ENCODE measurements at regions not wholly inside any gene's neighbourhood (a gene's known extent, or its start where the extent isn't known, plus 50 kb on each side); places are given as distances from the start of the nearest gene placed in this dataset.
A peak's percentile ranks its signal among the peaks of the same experiment; 100 is the strongest.
"Not testable (repeated sequence)": the region's sequence is repeated elsewhere in the genome, so short reads cannot be mapped to it uniquely, and the experiment has no call there.

DNA sequence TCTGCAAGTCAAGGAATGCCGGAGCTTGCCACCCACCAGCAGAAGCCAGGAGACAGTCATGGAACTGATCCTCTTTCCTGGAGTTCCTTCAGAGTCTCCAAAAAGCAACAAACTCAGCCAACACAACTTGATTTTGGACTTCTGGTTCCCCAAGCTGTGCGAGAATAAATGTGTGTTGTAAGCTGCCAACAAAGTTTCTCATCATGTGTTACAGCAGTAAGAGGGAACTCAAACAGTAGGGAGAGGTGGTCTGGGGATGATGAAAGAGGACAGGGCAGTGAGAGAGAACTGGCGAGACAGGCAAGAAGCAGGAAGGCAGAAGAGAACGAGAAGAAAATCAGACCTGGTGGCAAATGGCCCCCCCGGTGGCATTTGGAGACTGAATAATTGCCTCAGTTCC lies 204.9 kb downstream of the MAF start:
- H3K4me3 Mint-ChIP-seq, result no peak overlapping the region
- CTCF ChIA-PET, result no interaction called here
- H3K27ac Mint-ChIP-seq, result no peak overlapping the region
- no peaks in the 10 kb centered on the region for H3K36me3 Mint-ChIP-seq
- no peaks in the 10 kb centered on the region for H3K9me3 Mint-ChIP-seq
- POLR2A ChIA-PET, result no interaction called here
- H3K4me1 Mint-ChIP-seq (ENCODE audit: low read depth), result no peaks in the 10 kb centered on the region
- no peak for DNase-seq
- H3K27me3 Mint-ChIP-seq, result no peaks in the 10 kb centered on the region
- intact Hi-C loops (cut with micrococcal nuclease), result no loop called here

- Mint-ChIP-seq H3K4me3 (no peak overlapping the region), H3K9me3 (no peaks in the 10 kb centered on the region), H3K36me3 (no peaks in the 10 kb centered on the region), H3K27me3 (no peaks in the 10 kb centered on the region), H3K4me1 (ENCODE audit: low read depth) (no peaks in the 10 kb centered on the region), H3K27ac (no peak overlapping the region)
- intact Hi-C loops (cut with micrococcal nuclease), result no loop called here
- DNase-seq, result no peak
- CTCF ChIA-PET, result no interaction called here
- POLR2A ChIA-PET, result no interaction called here
Observed at GRCh38 chr16:79394206-79394605, 206.3 kb downstream of the MAF start.

DNA sequence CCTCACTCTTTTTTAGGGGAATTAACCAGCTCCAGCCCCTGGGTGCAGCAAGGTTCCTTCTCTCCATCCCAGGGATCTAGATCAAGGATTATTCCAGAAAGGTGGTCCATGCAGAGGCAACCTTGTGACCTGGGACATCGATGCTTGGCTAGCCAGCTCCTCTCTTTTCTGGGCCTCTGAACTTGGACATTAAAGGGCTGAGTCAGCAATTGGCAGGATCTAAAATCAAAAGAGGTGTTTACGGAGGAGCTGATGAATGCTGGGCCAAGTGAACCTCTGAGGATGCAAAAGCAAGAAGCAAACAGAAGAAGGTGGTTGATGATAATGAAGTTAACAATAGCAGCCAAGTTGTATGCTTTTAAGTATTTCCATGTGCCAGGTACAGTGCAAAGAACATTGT lies 207.0 kb downstream of the MAF start:
- H3K4me3 Mint-ChIP-seq, result no peak overlapping the region
- no peaks in the 10 kb centered on the region for H3K27me3 Mint-ChIP-seq
- POLR2A ChIA-PET, result no interaction called here
- H3K4me1 Mint-ChIP-seq (ENCODE audit: low read depth), result no peaks in the 10 kb centered on the region
- no peak for DNase-seq
- no peak overlapping the region for H3K27ac Mint-ChIP-seq
- no peaks in the 10 kb centered on the region for H3K36me3 Mint-ChIP-seq
- CTCF ChIA-PET, result interaction anchor here (0.9 kb wide), 1 partner anchor 9 kb away, joined by 3 read pairs; no protein-coding TSS in a partner anchor
- H3K9me3 Mint-ChIP-seq, result no peaks in the 10 kb centered on the region
- intact Hi-C loops (cut with micrococcal nuclease), result no loop called here

DNA sequence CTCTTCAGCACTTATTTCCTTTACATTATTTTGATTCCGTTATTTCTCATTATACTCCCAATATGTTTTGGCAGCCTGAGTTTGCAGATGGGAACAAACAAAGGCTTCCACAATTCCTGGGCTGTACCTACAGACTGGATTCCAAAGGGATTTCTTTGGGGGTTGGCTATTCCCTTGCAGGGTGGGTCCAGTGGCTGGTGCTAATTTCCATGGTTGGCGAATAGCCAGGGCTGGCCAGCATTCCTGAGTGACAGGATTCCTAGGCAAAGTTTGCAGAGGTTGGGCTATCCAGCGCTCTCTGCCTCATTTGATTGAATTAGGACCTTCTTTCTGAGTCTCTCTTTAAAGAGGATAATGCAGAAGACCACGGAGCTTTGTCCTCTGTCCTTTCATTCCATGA lies 207.4 kb downstream of the MAF start:
- DNase-seq, result no peak
- ChIA-PET POLR2A (no interaction called here), CTCF (interaction anchor here (0.9 kb wide), 1 partner anchor 8 kb away, joined by 3 read pairs; no protein-coding TSS in a partner anchor)
- Mint-ChIP-seq H3K36me3 (no peaks in the 10 kb centered on the region), H3K27ac (no peak overlapping the region), H3K9me3 (no peaks in the 10 kb centered on the region), H3K27me3 (no peaks in the 10 kb centered on the region), H3K4me1 (ENCODE audit: low read depth) (no peaks in the 10 kb centered on the region), H3K4me3 (no peak overlapping the region)
- intact Hi-C loops (cut with micrococcal nuclease), result no loop called here

DNA sequence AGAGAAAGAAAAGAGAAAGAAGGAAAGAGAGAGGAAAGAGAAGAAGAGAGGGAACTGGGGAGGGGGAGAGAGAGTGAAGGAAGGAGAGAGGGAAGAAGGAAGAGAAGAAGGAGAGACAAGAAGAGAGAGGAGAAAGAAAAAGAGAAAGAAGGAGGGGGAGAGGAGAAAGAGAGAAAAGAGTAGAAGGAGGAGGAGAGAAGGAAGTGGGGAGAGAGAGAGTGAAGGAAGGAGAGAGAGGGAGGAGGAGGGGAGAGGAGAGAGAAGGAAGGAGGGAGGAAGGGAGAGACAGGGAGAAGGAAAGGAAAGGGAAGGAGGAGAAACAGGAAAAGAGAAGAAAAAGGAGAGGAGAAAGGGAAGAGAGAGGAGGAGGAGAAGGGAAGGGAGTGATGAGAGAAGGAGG lies 208.5 kb downstream of the MAF start:
- no peak overlapping the region for H3K4me3 Mint-ChIP-seq
- no peaks in the 10 kb centered on the region for H3K9me3 Mint-ChIP-seq
- no peaks in the 10 kb centered on the region for H3K27me3 Mint-ChIP-seq
- ChIA-PET CTCF (no interaction called here), POLR2A (no interaction called here)
- intact Hi-C loops (cut with micrococcal nuclease), result no loop called here
- DNase-seq, result no peak
- H3K27ac Mint-ChIP-seq, result no peak overlapping the region
- no peaks in the 10 kb centered on the region for H3K4me1 Mint-ChIP-seq (ENCODE audit: low read depth)
- H3K36me3 Mint-ChIP-seq, result no peaks in the 10 kb centered on the region

DNA sequence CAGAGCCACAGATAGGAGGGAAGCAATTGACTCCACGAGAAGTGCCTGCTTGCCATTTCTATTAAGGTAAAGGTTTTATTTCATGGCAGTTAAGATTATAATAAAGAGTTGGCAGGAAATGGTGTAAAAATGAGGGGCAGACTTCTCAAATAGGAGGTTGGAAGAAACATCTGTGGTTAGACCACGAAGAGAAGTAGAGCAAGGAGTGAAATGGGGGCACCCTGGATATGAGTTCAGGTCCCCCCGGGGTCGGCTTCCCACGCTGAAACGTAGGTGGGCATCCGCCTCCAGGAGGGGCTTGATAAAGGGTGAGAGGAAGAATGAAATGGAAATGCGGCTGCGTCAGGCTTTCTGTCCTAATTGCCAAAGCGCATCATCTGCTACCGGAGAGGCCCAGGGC lies 209.1 kb downstream of the MAF start:
- no peak overlapping the region for H3K4me3 Mint-ChIP-seq
- no peaks in the 10 kb centered on the region for H3K27me3 Mint-ChIP-seq
- ChIA-PET POLR2A (interaction anchor here (1.2 kb wide), 1 partner anchor 10 kb away, joined by 3 read pairs; no protein-coding TSS in a partner anchor), CTCF (no interaction called here)
- no peaks in the 10 kb centered on the region for H3K9me3 Mint-ChIP-seq
- intact Hi-C loops (cut with micrococcal nuclease), result no loop called here
- no peaks in the 10 kb centered on the region for H3K4me1 Mint-ChIP-seq (ENCODE audit: low read depth)
- H3K27ac Mint-ChIP-seq, result no peak overlapping the region
- no peaks in the 10 kb centered on the region for H3K36me3 Mint-ChIP-seq
- DNase-seq, result no peak

- Mint-ChIP-seq H3K4me1 (ENCODE audit: low read depth) (no peaks in the 10 kb centered on the region), H3K4me3 (no peak overlapping the region), H3K27ac (no peak overlapping the region), H3K27me3 (no peaks in the 10 kb centered on the region), H3K9me3 (no peaks in the 10 kb centered on the region), H3K36me3 (no peaks in the 10 kb centered on the region)
- intact Hi-C loops (cut with micrococcal nuclease), result no loop called here
- ChIA-PET CTCF (interaction anchor here (0.5 to 0.6 kb wide), 2 partner anchors 57 to 101 kb away, joined by 3 to 4 read pairs; no protein-coding TSS in a partner anchor), POLR2A (interaction anchor here (1.2 kb wide), 1 partner anchor 11 kb away, joined by 3 read pairs; no protein-coding TSS in a partner anchor)
- DNase-seq, result no peak
Observed at GRCh38 chr16:79390481-79391051, 210.0 kb downstream of the MAF start.

DNA sequence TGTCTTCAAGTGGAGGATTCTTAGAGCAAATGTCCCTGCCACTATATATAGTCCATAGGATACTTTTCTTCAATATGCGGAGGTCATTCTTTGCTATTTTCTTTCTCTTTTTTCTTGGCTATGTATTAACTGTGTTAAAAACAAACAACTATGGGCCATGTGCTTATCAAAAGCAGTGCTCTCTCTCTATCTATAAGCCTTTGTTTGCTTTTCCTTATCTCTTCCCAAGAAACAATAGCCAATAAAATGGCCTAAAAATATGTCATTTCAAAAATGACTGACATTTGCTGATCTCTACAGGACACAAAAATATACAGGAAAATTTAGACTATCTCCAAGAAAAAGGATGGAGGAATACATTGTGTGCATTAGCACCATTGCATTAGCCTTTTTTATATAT lies 212.1 kb downstream of the MAF start:
- DNase-seq, result no peak
- H3K27ac Mint-ChIP-seq, result no peak overlapping the region
- intact Hi-C loops (cut with micrococcal nuclease), result no loop called here
- no peaks in the 10 kb centered on the region for H3K27me3 Mint-ChIP-seq
- H3K9me3 Mint-ChIP-seq, result no peaks in the 10 kb centered on the region
- H3K4me3 Mint-ChIP-seq, result no peak overlapping the region
- ChIA-PET CTCF (no interaction called here), POLR2A (no interaction called here)
- H3K36me3 Mint-ChIP-seq, result no peaks in the 10 kb centered on the region
- H3K4me1 Mint-ChIP-seq (ENCODE audit: low read depth), result no peaks in the 10 kb centered on the region

DNA sequence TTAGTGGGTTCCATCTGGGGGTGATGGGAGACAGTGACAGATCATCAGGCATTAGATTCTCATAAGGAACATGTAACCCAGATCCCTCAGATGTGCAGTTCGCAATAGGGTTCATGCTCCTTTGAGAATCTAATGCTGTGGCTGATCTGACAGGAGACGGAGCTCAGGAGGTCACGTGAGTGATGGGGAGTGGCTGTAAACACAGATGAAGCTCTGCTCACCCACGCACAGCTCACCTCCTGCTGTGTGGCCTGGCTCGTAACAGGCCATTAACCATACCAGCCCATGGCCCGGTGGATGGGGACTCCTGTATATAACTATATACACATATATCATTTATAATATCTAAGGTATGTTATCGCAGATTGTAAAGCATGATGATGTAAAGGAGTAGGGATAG lies 214.2 kb downstream of the MAF start:
- CTCF ChIA-PET, result no interaction called here
- Mint-ChIP-seq H3K27ac (no peak overlapping the region), H3K36me3 (no peaks in the 10 kb centered on the region), H3K4me3 (no peak overlapping the region), H3K9me3 (no peaks in the 10 kb centered on the region), H3K27me3 (no peaks in the 10 kb centered on the region), H3K4me1 (ENCODE audit: low read depth) (peaks cover 7% of the 10 kb centered on the region)
- no peak for DNase-seq
- intact Hi-C loops (cut with micrococcal nuclease), result no loop called here
- POLR2A ChIA-PET, result no interaction called here

DNA sequence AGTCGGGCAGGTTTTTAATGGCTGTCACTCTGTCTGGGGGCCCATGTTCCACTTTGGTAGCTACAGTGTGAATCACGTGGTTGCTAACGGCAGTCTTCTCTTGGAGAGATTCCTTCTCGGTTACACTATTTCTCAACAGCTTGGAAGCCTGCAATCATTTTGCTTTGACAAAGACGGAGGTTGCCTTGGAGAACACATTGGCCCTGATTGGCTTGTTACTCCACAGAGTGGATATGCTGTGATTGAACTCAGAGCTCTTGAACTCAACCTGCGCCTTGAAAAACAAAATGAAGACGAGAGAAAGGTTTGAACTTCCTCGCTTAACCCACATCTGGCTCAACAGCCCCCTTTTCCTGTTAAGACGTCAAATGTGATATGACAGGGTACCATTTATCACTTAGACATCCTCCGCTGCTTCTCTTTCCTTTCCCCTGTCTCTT lies 218.9 kb downstream of the MAF start:
- H3K27ac Mint-ChIP-seq, result peak overlapping the region; percentile 67

GRCh38 chr16:79380995-79381602 lies 219.4 kb downstream of the MAF start:
- Mint-ChIP-seq H3K9me3 (no peaks in the 10 kb centered on the region), H3K27me3 (no peaks in the 10 kb centered on the region), H3K27ac (peak overlapping the region; percentile 67), H3K36me3 (peaks cover 2% of the 10 kb centered on the region), H3K4me1 (ENCODE audit: low read depth) (peaks cover 28% of the 10 kb centered on the region), H3K4me3 (peak overlapping the region; percentile 11)
- ChIA-PET POLR2A (interaction anchor here (1.2 to 1.4 kb wide), 2 partner anchors 8 to 217 kb away, joined by 3 read pairs; no protein-coding TSS in a partner anchor), CTCF (interaction anchor here (1.8 kb wide), 1 partner anchor 47 kb away, joined by 3 read pairs; no protein-coding TSS in a partner anchor)
- intact Hi-C loops (cut with micrococcal nuclease), result no loop called here
- no peak for DNase-seq

More for the DNA sequence above, 218.9 kb downstream of the MAF start:
- ChIA-PET CTCF (interaction anchor here (0.6 to 1.8 kb wide), 2 partner anchors 47 to 370 kb away, joined by 3 to 4 read pairs; no protein-coding TSS in a partner anchor), POLR2A (interaction anchor here (1.2 to 1.4 kb wide), 2 partner anchors 9 to 217 kb away, joined by 3 read pairs; no protein-coding TSS in a partner anchor)
- Mint-ChIP-seq H3K4me3 (peak overlapping the region; percentile 11), H3K27me3 (no peaks in the 10 kb centered on the region), H3K9me3 (no peaks in the 10 kb centered on the region), H3K4me1 (ENCODE audit: low read depth) (peaks cover 28% of the 10 kb centered on the region), H3K36me3 (peaks cover 2% of the 10 kb centered on the region)
- intact Hi-C loops (cut with micrococcal nuclease), result no loop called here
- peak; percentile 15 for DNase-seq

- peaks cover 2% of the 10 kb centered on the region for H3K36me3 Mint-ChIP-seq
- intact Hi-C loops (cut with micrococcal nuclease), result no loop called here
- CTCF ChIA-PET, result interaction anchor here (1.0 kb wide), 1 partner anchor 92 kb away, joined by 3 read pairs; no protein-coding TSS in a partner anchor
- peaks cover 3% of the 10 kb centered on the region for H3K9me3 Mint-ChIP-seq
- peaks cover 28% of the 10 kb centered on the region for H3K4me1 Mint-ChIP-seq (ENCODE audit: low read depth)
- no peak overlapping the region for H3K27ac Mint-ChIP-seq
- POLR2A ChIA-PET, result no interaction called here
- DNase-seq, result no peak
- H3K27me3 Mint-ChIP-seq, result no peaks in the 10 kb centered on the region
- H3K4me3 Mint-ChIP-seq, result no peak overlapping the region
Observed at GRCh38 chr16:79379095-79379494, 221.4 kb downstream of the MAF start.

- peaks cover 34% of the 10 kb centered on the region for H3K4me1 Mint-ChIP-seq (ENCODE audit: low read depth)
- intact Hi-C loops (cut with micrococcal nuclease); H3K4me3 Mint-ChIP-seq; DNase-seq; CTCF ChIA-PET; POLR2A ChIA-PET; H3K27me3 Mint-ChIP-seq; H3K27ac Mint-ChIP-seq; H3K9me3 Mint-ChIP-seq; H3K36me3 Mint-ChIP-seq: not testable (repeated sequence)
Observed at GRCh38 chr16:79377082-79377481, 223.5 kb downstream of the MAF start.

All from activated CD4-positive, alpha-beta memory T cell treated with anti-CD3 and anti-CD28 coated beads for 36 hours (primary cell).